ENCODE measurements at regions not wholly inside any gene's neighbourhood (a gene's known extent, or its start where the extent isn't known, plus 50 kb on each side); places are given as distances from the start of the nearest gene placed in this dataset.
"Not testable (repeated sequence)": the region's sequence is repeated elsewhere in the genome, so short reads cannot be mapped to it uniquely, and the experiment has no call there.

DNA sequence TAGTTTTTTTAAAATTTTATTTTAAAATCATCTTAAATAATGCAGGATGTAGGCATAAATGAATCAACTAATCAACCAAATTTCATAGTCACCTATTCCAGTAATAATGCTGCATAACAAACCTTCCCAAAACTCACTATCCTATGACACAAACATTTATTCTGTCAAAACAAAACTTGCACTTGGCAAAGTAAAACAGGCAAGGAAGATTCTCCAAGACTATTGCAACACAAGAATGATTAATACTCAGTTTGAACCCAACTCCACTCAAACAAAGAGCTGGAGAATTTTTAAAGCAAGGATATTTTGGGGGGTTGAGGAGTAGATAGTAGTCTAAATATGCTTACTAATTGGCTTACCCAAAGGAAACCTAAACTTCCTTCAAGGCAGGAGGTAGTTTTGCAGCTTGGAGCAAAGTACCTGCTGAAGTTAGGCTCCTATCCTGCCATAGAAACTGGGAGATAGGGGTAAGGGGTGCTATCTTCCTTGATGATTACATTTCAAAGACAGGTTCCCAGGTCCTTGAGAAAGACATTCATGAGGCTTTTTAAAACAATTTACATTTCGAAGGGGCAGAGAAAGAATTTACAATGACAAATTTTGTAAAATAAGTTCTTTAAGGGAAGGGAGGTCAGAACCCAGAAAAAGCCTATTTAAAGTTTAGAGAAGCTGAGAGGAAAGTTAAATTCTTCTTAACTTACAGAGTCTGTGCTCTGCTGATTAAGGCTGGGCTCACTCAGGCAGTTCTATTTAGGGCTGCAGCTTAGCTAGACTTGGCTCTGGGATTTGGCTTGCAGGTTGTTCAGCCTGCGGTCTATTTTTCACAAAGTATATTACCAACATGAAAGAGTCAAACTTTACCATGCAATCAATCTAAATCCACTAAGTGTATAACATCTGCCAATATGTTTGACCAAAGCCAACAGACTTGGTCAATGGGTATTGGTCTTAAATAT, 549.0 kb downstream of the KCTD12 start:
- no peak for DNase-seq (ENCODE audit: low spot score)
- intact Hi-C loops (cut with DNase I) = no loop called here

DNA sequence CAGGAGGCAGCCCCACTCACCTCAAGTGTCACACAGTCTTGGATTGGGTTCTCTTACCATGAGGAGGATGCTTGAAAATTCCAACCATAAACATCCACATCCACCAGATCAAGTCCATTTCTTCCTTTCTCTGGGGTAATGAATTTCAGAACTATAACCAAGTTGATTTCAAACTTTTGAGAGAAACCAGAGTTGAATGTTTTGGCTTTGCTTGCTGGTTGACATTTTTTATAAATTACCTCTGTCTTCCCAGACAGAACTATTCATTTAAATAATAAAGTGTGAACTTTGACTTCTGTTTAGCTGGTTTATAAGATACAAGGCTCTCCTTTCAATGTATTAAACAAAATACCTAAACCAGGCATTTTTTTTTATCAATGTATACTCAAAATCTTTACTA, 550.7 kb downstream of the KCTD12 start:
- DNase-seq (ENCODE audit: low spot score) = no peak
- intact Hi-C loops (cut with DNase I) = no loop called here

DNA sequence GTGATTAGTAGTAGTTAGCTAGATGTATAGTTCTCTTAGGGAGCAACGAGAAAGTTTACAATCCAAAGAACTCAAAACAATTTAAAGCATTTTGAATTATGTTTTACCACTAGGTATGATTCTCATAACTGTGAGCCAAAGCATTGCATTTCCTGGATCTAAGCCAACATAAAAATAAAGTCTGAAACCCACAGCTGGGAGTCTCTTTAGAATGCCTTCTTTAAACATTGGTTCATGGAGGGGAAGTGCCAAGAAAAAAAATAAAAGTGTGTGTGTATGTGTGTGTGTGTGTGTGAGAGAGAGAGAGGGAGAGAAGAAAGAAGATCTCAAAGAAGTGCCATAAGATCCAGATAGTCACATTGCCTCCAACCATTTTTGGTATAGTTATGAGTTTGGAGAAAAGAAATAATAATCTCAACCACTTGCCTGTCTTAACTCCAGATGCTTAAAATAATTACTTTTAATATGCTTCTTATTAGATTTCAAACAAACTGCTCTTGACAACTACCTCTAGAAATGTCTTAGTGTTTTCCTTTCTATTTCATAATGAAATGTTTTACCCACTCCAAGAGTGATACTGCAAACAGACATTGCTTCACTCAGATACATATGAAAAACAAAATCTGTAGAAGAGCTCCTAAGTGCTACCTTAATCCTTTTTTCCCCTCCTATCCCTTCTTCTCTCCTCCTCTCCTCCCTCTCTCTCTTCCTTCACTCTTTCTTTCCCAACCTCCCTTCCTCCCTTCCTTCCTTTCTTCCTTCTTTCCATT, 554.1 kb downstream of the KCTD12 start:
- no peak for DNase-seq (ENCODE audit: low spot score)
- intact Hi-C loops (cut with DNase I) = no loop called here

GRCh38 chr13:76330761-76331160, 555.4 kb downstream of the KCTD12 start:
- intact Hi-C loops (cut with DNase I) = no loop called here
- no peak for DNase-seq (ENCODE audit: low spot score)

DNA sequence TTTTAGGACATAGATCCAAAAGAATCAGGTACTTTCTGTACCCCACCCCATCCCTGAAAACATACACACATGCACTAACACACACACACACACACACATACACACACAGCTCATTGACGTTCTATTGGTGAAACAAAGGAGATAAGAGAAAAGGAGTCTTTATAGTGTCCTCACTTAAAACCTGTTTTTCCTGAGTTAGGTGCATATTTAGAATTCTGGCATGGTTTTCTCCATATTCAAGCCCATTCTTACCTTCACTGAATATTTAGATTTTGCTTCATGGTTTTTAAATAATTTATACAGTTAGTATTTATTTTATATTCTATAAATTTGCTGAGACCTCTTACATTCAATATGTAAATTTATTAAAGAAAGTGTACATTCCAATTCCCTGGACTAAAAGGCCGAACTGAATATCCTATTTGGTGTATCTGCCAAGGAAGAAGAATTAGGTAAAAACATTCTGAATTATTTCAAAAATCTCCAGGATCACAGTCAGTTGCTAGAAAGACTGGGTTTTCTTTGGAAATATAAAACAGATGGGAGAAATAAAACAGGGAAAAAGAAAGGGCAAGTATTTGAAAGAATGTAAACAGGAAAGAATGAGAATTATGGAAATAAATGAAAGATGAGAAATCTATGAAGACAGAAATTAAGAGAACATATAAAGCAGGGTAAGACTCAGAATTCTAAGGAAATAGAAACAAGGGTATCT, 556.2 kb downstream of the KCTD12 start:
- DNase-seq (ENCODE audit: low spot score) = no peak
- intact Hi-C loops (cut with DNase I) = no loop called here

GRCh38 chr13:76329004-76329403, 557.2 kb downstream of the KCTD12 start:
- no peak for DNase-seq (ENCODE audit: low spot score)
- intact Hi-C loops (cut with DNase I) = no loop called here

- intact Hi-C loops (cut with DNase I) = no loop called here
- DNase-seq (ENCODE audit: low spot score) = no peak
These were observed 559.9 kb downstream of the KCTD12 start for GRCh38 chr13:76326343-76326742.

DNA sequence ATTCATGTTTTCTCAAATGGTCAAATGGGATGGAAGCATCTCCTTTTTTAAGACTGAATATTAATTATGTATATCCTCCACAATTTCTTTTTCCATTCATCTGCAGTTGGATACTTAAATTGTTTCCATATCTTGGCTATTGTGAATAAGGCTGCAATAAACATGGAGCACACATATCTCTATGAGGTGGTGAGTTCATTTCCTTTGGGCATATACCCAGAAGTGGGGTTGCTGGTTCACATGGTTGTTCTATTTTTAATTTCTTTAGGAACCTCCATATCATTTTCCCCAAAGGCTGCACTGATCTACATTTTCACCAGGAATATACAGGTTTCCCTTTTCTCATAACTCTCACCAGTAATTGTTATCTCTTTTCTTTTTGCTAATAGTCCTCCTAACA, 566.3 kb downstream of the KCTD12 start:
- no peak for DNase-seq (ENCODE audit: low spot score)
- intact Hi-C loops (cut with DNase I) = no loop called here

DNA sequence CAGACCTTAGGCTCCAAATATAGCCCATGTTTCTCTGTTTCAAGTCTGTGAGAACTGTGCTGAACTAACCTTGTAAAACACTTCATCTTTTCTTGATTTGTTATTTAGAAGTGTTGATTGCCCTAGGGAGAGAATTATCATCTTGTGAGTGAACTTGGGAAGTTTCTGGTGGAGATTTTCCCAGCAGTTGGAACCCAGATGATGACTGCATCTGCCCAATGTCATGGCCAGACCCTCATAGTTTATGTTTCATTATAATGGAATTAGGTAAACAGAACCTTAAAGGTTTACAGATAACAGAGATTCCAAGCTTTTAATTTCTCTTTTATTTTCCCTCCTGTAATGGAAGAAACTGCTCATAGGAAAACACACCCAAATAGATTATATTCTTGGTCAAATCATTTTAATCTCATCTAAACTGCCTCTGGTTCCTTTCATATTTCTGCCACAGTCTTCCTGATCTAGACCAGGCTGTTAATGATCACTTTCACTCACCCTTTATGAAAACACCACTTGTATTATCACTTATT, 569.1 kb downstream of the KCTD12 start:
- intact Hi-C loops (cut with DNase I) = no loop called here

DNA sequence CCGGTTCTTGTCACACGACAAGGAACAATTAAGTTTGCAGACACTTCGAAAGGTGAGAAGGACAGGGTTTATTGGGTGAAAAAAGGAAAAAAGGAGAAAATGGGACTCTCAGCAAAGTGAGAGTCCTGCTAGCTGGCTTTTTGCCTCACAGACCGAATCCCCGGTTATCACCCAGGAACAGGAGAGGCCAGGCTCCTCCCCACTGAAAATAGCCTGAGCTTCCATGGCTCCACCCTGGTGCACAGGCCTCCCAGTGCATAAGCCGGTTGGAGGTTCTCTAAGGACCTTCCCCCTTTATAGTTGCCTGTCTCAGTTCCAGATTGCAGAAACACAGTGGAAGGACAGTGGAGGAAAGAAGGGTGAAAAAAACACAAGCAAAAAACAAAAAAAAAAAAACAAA, 571.7 kb downstream of the KCTD12 start:
- intact Hi-C loops (cut with DNase I) = no loop called here
- DNase-seq (ENCODE audit: low spot score) = no peak

More for the DNA sequence above, 569.1 kb downstream of the KCTD12 start:
- no peak for DNase-seq (ENCODE audit: low spot score)

GRCh38 chr13:76307142-76307541, 579.1 kb downstream of the KCTD12 start:
- intact Hi-C loops (cut with DNase I) = no loop called here
- no peak for DNase-seq (ENCODE audit: low spot score)

- no peak for DNase-seq (ENCODE audit: low spot score)
These were observed 585.5 kb downstream of the KCTD12 start for GRCh38 chr13:76300688-76301087.

DNA sequence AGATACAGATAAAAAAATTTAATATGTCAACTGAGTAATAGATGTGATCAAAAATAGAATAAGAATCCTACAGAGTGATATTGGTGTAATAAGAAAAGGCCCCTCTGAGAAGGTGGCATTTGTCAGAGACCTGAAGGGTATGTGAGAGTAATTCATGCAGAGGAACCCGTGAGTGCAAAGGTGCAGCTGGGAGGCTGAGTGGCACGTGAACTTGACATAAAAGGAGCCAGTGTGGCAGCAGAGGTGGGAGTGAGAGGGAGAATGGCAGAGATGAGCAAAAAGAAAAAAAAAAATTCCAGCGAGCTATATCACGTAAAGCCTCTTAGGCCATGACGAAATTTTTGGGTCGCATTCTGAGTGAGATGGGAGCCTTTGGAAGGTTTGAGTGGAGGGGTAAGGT, 588.9 kb downstream of the KCTD12 start:
- intact Hi-C loops (cut with DNase I) = no loop called here
- DNase-seq (ENCODE audit: low spot score) = no peak

More at GRCh38 chr13:76300688-76301087, 585.5 kb downstream of the KCTD12 start:
- intact Hi-C loops (cut with DNase I) = no loop called here

DNA sequence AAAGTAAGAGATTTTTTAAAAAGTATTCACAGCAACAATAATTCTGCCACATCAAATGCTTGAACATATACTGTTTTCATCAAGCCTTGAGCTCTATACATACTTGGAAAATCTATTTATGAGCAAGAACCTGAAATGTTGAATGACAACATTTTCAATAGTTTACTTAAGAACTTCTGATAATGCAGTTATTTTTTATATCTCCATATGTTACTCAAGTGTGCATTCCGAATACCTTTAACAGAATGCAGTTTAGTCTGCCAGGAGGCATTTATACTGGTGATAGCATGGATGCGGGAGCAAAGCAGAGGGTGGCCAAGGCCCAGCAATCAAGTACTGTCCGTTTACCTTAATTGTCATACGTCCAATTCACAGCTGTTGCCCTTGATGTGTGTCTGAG, 589.5 kb downstream of the KCTD12 start:
- DNase-seq (ENCODE audit: low spot score) = no peak
- intact Hi-C loops (cut with DNase I) = no loop called here

DNA sequence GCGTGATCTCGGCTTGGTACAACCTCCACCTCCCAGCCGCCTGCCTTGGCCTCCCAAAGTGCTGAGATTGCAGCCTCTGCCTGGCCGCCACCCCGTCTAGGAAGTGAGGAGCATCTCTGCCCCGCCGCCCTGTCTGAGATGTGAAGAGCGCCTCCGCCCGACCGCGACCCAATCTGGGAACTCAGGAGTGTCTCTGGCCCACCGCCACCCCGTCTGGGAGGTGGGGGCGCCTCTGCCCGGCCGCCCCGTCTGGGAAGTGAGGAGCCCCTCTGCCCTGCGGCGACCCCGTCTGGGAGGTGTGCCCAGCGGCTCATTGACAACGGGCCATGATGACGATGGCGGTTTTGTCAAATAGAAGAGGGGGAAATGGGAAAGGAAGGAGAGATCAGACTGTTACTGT, 591.2 kb downstream of the KCTD12 start:
- DNase-seq (ENCODE audit: low spot score); intact Hi-C loops (cut with DNase I): not testable (repeated sequence)

- intact Hi-C loops (cut with DNase I) = no loop called here
- DNase-seq (ENCODE audit: low spot score) = no peak
These were observed 592.5 kb downstream of the KCTD12 start for GRCh38 chr13:76293751-76294150.

GRCh38 chr13:76293346-76293745, 592.9 kb downstream of the KCTD12 start:
- intact Hi-C loops (cut with DNase I) = no loop called here
- DNase-seq (ENCODE audit: low spot score) = no peak

DNA sequence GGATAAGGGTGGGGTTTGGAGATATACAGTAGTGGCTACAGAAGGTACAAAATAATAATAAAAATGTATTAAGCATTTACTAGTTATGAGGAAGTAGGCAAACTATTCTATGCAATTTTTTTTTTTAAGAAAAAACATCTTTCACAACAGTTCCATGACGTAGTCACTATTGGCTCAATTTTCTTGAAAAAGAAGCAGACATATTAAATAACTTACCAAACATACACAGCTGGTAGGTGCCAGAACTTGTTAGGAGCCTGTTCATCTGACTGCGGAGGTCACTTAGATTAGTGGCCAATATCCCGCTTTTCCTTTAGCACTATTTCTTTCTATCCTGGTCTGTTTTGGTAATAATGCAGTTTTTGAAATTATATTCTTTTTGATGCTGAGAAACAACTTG, 593.5 kb downstream of the KCTD12 start:
- no peak for DNase-seq (ENCODE audit: low spot score)
- intact Hi-C loops (cut with DNase I) = no loop called here

GRCh38 chr13:76292031-76292430, 594.2 kb downstream of the KCTD12 start:
- no peak for DNase-seq (ENCODE audit: low spot score)
- intact Hi-C loops (cut with DNase I) = no loop called here

DNA sequence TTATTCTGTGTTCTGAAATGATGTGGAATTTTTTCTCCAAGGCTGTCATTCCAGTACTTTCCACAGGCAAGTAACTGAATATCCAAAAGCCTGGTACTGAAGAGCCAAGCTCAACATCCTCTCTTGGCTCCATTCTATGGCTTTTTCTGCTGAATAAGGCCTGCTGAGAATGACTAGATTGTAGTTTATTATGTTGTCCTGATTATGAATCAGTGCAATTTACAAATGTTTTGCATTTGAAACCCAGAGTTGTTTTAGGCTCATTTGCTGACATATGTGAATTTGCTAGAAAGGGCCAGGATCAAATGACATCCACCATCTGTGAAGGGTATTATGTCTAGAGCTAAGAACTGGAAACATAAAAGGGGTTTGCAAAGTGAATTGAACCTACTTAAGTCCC, 596.6 kb downstream of the KCTD12 start:
- DNase-seq (ENCODE audit: low spot score) = no peak
- intact Hi-C loops (cut with DNase I) = no loop called here

All from cardiac septum (tissue), 1 donor.